ENCODE measurements at regions not wholly inside any gene's neighbourhood (a gene's known extent, or its start where the extent isn't known, plus 50 kb on each side); places are given as distances from the start of the nearest gene placed in this dataset.
A peak's percentile ranks its signal among the peaks of the same experiment; 100 is the strongest.

DNA sequence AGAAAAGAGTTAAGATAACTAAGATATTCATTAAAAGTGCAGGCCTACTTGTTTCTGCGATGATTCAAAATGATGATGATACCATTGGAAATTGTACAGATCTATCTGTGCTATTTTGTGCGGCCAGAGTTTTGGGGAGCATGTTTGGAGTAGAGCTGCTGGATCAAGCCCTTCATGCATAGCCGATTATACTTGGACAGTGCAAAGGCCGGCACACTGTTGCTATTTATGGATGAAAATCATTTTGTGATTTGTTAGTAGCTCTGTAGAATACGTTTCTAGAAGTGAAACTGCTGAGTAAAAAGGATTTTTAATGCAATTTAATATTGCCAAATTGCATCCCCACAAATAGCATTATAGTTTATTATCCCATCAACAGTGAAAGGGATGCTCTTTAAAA is 82.1 kb upstream of the NMUR2 start:
- no peak for ATAC-seq (ENCODE audit: low read depth)
- Mint-ChIP-seq H3K4me3 (no peak overlapping the region), H3K9me3 (ENCODE audit: insufficient read depth) (peaks cover 2% of the 10 kb centered on the region), H3K27me3 (no peaks in the 10 kb centered on the region), H3K4me1 (no peaks in the 10 kb centered on the region), H3K27ac (no peak overlapping the region)
- Histone ChIP-seq H3K9ac (ENCODE audit: low read length) (no peak overlapping the region), H3K4me2 (replicated peaks; ENCODE audit: low read depth, low read length, poor library complexity, severe bottlenecking) (no peak overlapping the region), H3K9me3 (ENCODE audit: control extremely low read depth in 1 of 3, control insufficient read depth in 2 of 3, insufficient read depth in 1 of 3, low read length in 2 of 3) (no peaks in the 10 kb centered on the region), H3K27me3 (replicated peaks in 1 of 4; ENCODE audit: control extremely low read depth in 1 of 4, control insufficient read depth in 3 of 4, insufficient read depth in 4 of 4, low read length in 3 of 4) (no peaks in the 10 kb centered on the region), H3K4me3 (ENCODE audit: control extremely low read depth in 1 of 5, extremely low read depth in 1 of 5, insufficient read depth in 1 of 5, low read depth in 2 of 5, low read length in 4 of 5) (no peak overlapping the region), H3K79me2 (ENCODE audit: control insufficient read depth, insufficient read depth, low read length) (no peaks in the 10 kb centered on the region), H3K4me1 (ENCODE audit: control insufficient read depth in 2 of 2, insufficient read depth in 2 of 2, low read length in 2 of 2) (no peaks in the 10 kb centered on the region), H2AFZ (ENCODE audit: insufficient read depth, low read depth, low read length, poor library complexity, severe bottlenecking) (no peak overlapping the region), H4K20me1 (ENCODE audit: control insufficient read depth, insufficient read depth, low read length, poor library complexity, severe bottlenecking) (no peaks in the 10 kb centered on the region), H3K27ac (ENCODE audit: low read length in 2 of 2) (no peak overlapping the region), H3K36me3 (replicated peaks in 1 of 2; ENCODE audit: control extremely low read depth in 1 of 2, control insufficient read depth in 1 of 2, extremely low read depth in 1 of 2, insufficient read depth in 2 of 2, low read length in 1 of 2) (no peaks in the 10 kb centered on the region)
- WGBS (ENCODE audit: insufficient coverage): 89% methylated on average over 4 of the region's 5 CpGs
- DNase-seq: no peak
- intact Hi-C loops (cut with micrococcal nuclease): no loop called here
- no peak for TF ChIP-seq EZH2 (IDR thresholded peaks at IDR 0.05; ENCODE audit: borderline replicate concordance, insufficient read depth, low read depth, low read length, poor library complexity, severe bottlenecking)
- TF ChIP-seq, protein P1, sequence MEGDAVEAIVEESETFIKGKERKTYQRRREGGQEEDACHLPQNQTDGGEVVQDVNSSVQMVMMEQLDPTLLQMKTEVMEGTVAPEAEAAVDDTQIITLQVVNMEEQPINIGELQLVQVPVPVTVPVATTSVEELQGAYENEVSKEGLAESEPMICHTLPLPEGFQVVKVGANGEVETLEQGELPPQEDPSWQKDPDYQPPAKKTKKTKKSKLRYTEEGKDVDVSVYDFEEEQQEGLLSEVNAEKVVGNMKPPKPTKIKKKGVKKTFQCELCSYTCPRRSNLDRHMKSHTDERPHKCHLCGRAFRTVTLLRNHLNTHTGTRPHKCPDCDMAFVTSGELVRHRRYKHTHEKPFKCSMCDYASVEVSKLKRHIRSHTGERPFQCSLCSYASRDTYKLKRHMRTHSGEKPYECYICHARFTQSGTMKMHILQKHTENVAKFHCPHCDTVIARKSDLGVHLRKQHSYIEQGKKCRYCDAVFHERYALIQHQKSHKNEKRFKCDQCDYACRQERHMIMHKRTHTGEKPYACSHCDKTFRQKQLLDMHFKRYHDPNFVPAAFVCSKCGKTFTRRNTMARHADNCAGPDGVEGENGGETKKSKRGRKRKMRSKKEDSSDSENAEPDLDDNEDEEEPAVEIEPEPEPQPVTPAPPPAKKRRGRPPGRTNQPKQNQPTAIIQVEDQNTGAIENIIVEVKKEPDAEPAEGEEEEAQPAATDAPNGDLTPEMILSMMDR (IDR thresholded peaks at IDR 0.05): no peak
- CTCF ChIA-PET: no interaction called here
- POLR2A ChIA-PET: no interaction called here

DNA sequence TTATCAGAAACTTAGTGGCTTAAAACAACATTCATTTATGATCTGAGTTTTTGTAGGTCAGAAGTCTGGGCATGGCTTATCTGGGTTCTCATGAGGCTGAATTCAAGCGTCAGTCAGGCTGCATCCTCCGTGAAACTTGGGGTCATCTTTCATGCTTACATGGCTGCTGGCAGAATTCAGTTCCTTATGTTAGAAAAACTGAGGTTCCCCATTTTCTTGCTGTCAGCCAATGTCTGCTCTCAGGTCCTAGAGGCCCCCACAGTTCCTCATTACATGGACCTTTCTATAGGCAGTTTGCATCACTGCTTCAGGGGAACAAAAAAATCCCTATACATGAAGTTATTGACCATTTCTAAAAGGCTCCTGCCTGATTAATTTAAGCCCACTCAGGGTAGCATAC is 83.8 kb upstream of the NMUR2 start:
- peaks cover 3% of the 10 kb centered on the region for H3K27me3 Mint-ChIP-seq
- peaks cover 2% of the 10 kb centered on the region for H3K9me3 Mint-ChIP-seq (ENCODE audit: insufficient read depth)
- Histone ChIP-seq H3K4me1 (ENCODE audit: control insufficient read depth in 2 of 2, insufficient read depth in 2 of 2, low read length in 2 of 2) (no peaks in the 10 kb centered on the region), H3K79me2 (ENCODE audit: control insufficient read depth, insufficient read depth, low read length) (no peaks in the 10 kb centered on the region), H3K27ac (ENCODE audit: low read length in 2 of 2) (no peak overlapping the region), H3K27me3 (replicated peaks in 1 of 4; ENCODE audit: control extremely low read depth in 1 of 4, control insufficient read depth in 3 of 4, insufficient read depth in 4 of 4, low read length in 3 of 4) (no peaks in the 10 kb centered on the region), H3K4me2 (replicated peaks; ENCODE audit: low read depth, low read length, poor library complexity, severe bottlenecking) (no peak overlapping the region), H3K36me3 (replicated peaks in 1 of 2; ENCODE audit: control extremely low read depth in 1 of 2, control insufficient read depth in 1 of 2, extremely low read depth in 1 of 2, insufficient read depth in 2 of 2, low read length in 1 of 2) (no peaks in the 10 kb centered on the region), H3K9me3 (ENCODE audit: control extremely low read depth in 1 of 3, control insufficient read depth in 2 of 3, insufficient read depth in 1 of 3, low read length in 2 of 3) (no peaks in the 10 kb centered on the region), H3K9ac (ENCODE audit: low read length) (no peak overlapping the region), H4K20me1 (ENCODE audit: control insufficient read depth, insufficient read depth, low read length, poor library complexity, severe bottlenecking) (no peaks in the 10 kb centered on the region), H3K4me3 (ENCODE audit: control extremely low read depth in 1 of 5, extremely low read depth in 1 of 5, insufficient read depth in 1 of 5, low read depth in 2 of 5, low read length in 4 of 5) (no peak overlapping the region), H2AFZ (ENCODE audit: insufficient read depth, low read depth, low read length, poor library complexity, severe bottlenecking) (no peak overlapping the region)
- H3K4me3 Mint-ChIP-seq: no peak overlapping the region
- intact Hi-C loops (cut with micrococcal nuclease): no loop called here
- TF ChIP-seq EZH2 (IDR thresholded peaks at IDR 0.05; ENCODE audit: borderline replicate concordance, insufficient read depth, low read depth, low read length, poor library complexity, severe bottlenecking): no peak
- TF ChIP-seq, protein P1 (IDR thresholded peaks at IDR 0.05): no peak
- no peaks in the 10 kb centered on the region for H3K4me1 Mint-ChIP-seq
- 30% methylated on average over 2 of the region's 2 CpGs for WGBS (ENCODE audit: insufficient coverage)
- CTCF ChIA-PET: no interaction called here
- POLR2A ChIA-PET: no interaction called here
- ATAC-seq (ENCODE audit: low read depth): no peak
- peak; percentile 6 for DNase-seq
- no peak overlapping the region for H3K27ac Mint-ChIP-seq
